ENCODE measurements at regions not wholly inside any gene's neighbourhood (a gene's known extent, or its start where the extent isn't known, plus 50 kb on each side); places are given as distances from the start of the nearest gene placed in this dataset.

DNA sequence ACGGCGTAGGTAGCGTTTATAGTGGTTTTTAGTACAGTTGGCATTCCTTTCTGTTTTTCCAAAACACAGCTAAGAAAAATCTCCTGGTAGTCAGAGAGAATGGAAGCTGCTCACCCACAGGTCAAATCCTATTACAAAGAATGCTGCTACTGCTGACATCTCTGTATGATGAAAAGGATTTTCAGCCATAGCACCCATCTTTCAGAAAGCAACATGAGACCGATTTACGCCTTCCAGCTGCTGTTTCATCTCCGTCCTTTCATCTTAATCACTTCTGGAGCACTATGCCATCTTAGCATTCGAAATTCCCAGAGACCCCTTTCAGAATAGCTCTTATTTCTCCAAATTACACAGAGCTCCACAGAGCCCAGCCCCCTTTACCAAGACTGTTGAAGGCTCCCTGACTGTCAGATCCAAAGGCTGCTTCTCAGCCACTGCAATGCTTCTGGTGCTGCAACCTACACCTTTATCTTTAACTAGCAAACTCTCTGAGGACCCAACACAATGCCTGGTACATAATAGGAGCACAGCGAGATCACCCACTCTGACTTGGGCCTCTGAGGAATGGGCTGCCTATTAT, 211.8 kb downstream of the NEDD1 start:
- Histone ChIP-seq H3K27me3 (ENCODE audit: low read depth) (peaks cover under 1% of the 10 kb centered on the region), H3K9me3 (replicated peaks) (no peaks in the 10 kb centered on the region), H3K4me3 (no peak overlapping the region), H3K27ac (replicated peaks) (no peak overlapping the region), H3K36me3 (no peaks in the 10 kb centered on the region), H3K4me1 (no peaks in the 10 kb centered on the region)
- DNase-seq = no peak
- no peak for TF ChIP-seq CTCF (IDR thresholded peaks at IDR 0.05; ENCODE audit: borderline replicate concordance)
- intact Hi-C loops (cut with micrococcal nuclease) = no loop called here

DNA sequence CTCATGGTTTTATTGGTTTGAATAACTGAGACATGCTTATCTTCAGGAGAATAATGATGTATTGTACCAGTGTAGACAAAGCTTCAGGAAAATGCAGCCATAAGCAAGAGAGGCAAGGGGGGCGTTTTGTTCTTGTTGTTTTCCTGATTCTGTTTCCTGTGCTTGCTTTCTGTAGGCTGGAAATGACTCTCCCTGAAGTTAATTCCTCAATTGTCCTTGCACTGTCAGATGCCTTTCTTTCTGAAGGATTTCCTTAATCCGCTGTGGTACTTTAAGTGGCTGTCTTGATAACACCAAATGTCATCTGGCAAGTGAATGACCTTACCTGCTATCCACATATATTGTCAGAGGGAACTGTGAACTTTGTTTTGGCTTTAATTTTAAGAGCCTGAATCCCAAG, 220.0 kb downstream of the NEDD1 start:
- H3K4me1 ChIP-seq = no peaks in the 10 kb centered on the region
- H3K36me3 ChIP-seq = no peaks in the 10 kb centered on the region
- DNase-seq = no peak
- no peak overlapping the region for H3K27ac ChIP-seq (replicated peaks)
- no peak overlapping the region for H3K4me3 ChIP-seq
- no peaks in the 10 kb centered on the region for H3K27me3 ChIP-seq (ENCODE audit: low read depth)
- intact Hi-C loops (cut with micrococcal nuclease) = no loop called here
- TF ChIP-seq CTCF (IDR thresholded peaks at IDR 0.05; ENCODE audit: borderline replicate concordance) = no peak
- peaks cover 5% of the 10 kb centered on the region for H3K9me3 ChIP-seq (replicated peaks)

DNA sequence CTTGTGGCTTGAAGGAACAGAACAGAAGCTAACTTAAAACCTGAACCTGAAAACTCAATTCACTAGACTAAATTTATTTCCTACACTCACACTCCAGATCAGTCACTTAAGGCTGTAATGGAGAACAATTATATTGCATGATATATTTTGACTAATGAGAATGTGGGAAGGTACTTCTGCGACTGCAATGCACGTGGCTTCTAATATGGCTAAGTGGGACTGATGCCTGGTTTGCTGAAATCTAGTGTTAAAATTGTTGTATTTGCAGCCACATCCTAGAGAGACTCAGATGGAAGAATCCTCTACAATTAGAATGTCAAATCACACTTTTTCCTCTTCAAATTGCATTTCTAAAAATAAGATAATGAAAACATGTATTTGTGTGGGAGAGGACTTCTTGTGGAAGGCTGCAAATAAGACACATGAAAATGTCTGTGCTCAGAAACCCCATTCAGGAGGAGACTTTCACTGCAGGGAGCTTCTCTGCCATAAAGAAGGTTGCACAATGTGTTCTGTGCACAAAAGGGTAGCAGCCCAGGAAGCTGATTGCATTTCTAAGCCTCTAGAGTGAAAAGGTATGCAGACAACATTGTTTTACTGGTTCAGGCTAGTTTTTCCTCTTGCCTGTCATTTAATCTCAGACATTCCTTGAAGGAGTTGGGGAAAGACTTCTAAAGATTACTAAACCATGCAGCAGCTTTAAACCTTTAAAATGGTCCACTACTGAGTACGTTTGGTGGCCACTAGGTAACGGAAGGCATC, 224.3 kb downstream of the NEDD1 start:
- intact Hi-C loops (cut with micrococcal nuclease) = no loop called here
- no peaks in the 10 kb centered on the region for H3K27me3 ChIP-seq (ENCODE audit: low read depth)
- H3K9me3 ChIP-seq (replicated peaks) = peaks cover 5% of the 10 kb centered on the region
- no peak overlapping the region for H3K27ac ChIP-seq (replicated peaks)
- no peaks in the 10 kb centered on the region for H3K4me1 ChIP-seq
- no peaks in the 10 kb centered on the region for H3K36me3 ChIP-seq
- no peak for DNase-seq
- no peak overlapping the region for H3K4me3 ChIP-seq
- no peak for TF ChIP-seq CTCF (IDR thresholded peaks at IDR 0.05; ENCODE audit: borderline replicate concordance)

DNA sequence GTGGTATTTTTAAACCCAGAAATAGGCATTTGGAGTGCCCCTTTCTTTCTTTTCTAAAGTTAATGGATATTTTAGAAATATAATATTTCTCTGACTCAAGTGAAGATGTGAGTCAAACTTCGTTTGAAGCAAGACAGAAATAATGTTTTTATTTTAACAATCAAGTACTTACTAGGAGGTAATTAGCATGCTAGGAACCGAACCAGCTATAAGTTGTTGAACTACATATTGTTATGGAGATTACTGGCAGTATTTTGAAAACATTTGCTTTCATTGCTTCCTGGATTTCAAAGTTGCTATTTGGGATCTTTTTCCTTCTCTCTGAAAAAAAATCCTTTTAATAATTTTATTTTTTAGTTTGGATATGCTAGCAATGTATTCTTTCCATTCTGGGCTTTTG, 225.2 kb downstream of the NEDD1 start:
- intact Hi-C loops (cut with micrococcal nuclease) = no loop called here

DNA sequence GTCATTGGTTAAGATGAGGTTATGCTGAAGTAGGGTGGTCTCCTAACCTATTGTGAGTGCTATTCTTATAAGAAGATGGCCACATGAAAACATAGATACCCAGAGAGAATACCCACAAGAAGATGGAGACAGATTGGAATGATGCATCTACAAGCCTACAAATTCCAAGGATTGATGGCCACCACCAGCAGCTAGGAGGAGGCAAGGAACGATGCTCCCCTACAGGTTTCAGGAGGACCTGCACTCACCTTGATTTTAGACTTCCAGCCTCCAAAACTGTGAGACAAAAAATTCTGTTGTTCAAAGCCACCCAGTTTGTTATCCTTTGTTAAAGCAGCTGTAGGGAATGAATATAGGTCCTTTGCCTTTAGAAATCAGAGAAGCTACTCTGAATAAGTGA, 227.4 kb downstream of the NEDD1 start:
- H3K36me3 ChIP-seq = no peaks in the 10 kb centered on the region
- intact Hi-C loops (cut with micrococcal nuclease) = no loop called here
- H3K4me1 ChIP-seq = no peaks in the 10 kb centered on the region
- no peaks in the 10 kb centered on the region for H3K27me3 ChIP-seq (ENCODE audit: low read depth)
- no peak overlapping the region for H3K27ac ChIP-seq (replicated peaks)
- no peak overlapping the region for H3K4me3 ChIP-seq
- H3K9me3 ChIP-seq (replicated peaks) = no peaks in the 10 kb centered on the region
- no peak for DNase-seq
- TF ChIP-seq CTCF (IDR thresholded peaks at IDR 0.05; ENCODE audit: borderline replicate concordance) = no peak

More for the DNA sequence above, 225.2 kb downstream of the NEDD1 start:
- no peaks in the 10 kb centered on the region for H3K4me1 ChIP-seq
- peaks cover 5% of the 10 kb centered on the region for H3K9me3 ChIP-seq (replicated peaks)
- DNase-seq = no peak
- H3K27ac ChIP-seq (replicated peaks) = no peak overlapping the region
- no peaks in the 10 kb centered on the region for H3K36me3 ChIP-seq
- H3K27me3 ChIP-seq (ENCODE audit: low read depth) = no peaks in the 10 kb centered on the region
- no peak overlapping the region for H3K4me3 ChIP-seq
- no peak for TF ChIP-seq CTCF (IDR thresholded peaks at IDR 0.05; ENCODE audit: borderline replicate concordance)
